Fibroblast of skin of scalp (primary cell): ENCODE measurements at regions not wholly inside any gene's neighbourhood (a gene's known extent, or its start where the extent isn't known, plus 50 kb on each side); places are given as distances from the start of the nearest gene placed in this dataset.
"Not testable (repeated sequence)": the region's sequence is repeated elsewhere in the genome, so short reads cannot be mapped to it uniquely, and the experiment has no call there.

Experiments used
- DNase-seq: peaks from one replicate; pipeline ENCODE4 v3.0.0-alpha.2; 2013

DNA sequence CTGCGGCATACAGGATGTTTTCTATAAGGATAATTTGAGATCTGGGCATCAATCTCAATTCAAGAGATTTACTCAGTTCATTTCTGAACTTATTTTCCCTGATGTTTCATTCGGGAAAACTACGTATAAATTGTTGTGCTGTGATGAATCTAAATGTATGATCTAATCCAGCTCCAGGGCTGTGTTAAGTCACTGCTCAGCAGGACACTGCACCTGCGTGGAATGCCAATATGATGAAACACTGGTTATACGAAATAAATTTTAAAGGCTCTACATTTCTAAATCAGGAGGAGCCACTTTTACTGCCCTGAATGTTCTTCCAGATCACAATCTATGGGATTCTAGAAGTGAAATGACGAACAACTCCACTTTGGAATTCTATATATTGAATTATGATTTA, 259.0 kb downstream of the HNMT start:
- no peak for DNase-seq

DNA sequence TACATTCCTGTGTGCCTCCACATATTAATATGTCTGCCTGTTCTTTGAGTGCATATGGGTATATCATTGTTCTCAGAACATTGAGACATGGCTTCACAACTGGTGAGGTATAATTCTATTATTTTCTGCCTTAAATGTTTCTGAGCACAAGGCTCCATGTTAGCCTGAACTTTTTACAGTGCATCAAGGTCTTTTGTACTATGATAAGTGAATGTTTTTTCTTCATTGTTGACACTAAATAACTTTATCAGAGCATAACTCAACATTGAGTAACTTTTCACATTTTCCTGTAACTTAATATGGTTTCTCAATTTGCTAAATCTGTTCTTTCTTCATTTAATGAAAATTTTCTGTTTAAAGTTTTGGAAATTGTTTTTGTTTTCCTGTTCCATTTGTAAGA, 262.9 kb downstream of the HNMT start:
- DNase-seq = no peak

DNA sequence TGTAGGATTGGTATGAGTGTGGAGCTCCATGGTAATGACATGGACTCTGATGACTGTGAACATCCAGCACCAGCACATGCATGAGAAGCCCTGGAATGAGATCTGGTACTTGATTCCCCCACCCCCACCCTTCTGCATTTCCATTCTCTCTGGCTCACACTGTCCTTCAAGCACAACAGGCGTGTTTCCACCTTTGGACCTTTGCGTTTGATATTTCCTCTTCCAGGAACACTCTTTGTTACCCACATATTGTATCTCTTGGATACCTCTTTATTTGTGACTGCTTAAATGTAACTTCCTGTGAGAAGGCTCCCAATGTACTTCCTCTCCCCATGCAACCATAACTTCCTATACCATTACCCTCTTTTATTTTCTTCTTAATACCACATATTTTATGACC, 263.8 kb downstream of the HNMT start:
- no peak for DNase-seq

DNA sequence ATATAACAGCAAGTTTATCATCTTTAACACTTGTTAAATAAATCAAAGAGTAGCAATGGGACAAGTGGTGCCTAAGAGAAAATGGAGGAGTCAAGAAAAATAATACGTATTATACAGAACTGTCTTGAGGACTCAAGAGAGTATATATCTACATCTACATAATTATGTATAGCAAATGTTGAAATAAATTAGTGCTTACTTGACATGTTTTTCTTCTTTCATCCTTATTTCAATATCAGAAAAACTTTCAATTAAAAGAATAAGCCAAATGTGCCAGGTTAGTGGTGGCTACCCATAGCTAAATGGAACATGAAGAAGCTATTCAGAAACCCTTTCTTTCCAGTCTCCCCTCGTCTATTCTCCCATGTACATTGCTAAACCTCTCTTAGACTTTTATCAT, 267.3 kb upstream of the SPOPL start:
- no peak for DNase-seq

DNA sequence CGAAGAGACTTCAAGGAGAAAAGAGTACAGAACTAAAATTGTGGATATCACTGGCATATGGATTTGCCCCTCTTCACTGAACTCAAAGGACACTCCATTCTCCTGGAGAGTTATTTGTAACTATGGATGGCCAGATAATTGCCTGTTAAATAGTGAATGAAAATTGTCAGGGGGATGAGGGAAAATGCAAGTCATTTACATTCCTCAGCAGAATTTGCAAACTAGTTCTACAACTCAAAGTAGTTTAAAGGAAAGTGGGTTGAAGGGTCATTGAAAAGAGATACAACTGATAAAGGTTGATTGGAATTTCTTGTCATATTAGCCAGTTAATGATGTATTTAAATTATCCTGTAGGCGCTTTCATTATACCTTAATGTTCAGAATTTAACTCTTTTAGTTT, 266.5 kb upstream of the SPOPL start:
- no peak for DNase-seq

DNA sequence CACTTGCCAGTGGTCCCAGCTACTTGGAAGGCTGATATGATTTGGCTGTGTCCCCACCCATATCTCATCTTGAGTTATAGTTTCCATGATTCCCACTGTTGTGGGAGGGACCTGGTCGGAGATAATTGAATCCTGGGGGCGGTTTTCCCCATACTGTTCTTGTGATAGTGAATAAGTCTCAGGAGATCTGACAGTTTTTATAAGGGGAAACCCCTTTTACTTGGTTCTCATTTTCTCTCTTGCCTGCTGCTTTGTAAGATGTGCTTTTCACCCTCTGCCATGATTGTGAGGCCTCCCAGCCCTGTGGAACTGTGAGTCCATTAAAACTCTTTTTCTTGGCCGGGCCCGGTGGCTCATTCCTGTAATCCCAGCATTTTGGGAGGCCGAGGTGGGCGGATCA, 265.4 kb upstream of the SPOPL start:
- no peak for DNase-seq

DNA sequence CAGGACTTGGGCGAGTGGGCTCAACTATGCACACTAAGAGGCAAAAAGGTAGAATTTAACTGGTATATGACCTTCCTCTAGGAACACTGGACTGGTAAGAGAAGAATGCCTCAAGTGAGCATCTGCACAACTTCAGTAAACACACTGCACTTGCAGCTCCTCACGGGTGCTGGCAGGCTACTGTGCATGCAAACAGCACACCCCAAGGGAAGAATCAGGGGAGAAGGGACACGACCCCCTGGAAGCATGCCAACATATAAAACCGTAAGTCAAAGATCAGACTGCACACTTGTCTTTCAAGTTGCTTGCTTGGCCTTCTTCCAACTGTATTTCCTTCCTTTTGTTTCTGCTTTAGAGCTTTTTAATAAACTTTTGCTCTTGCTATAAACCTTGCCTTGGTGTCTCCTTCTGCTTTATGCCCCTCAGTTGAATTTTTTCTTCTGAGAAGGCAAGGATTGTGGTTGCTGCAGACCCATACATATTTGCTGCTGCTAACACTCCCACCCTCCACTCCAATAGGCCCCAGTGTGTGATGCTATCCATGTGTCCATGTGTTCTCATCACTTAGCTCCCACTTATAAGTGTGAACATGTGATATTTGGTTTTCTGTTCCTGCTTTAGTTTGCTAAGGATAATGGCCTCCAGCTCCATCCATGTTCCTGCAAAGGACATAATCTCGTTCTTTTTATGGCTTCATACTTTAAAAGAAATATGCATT, 263.7 kb upstream of the SPOPL start:
- DNase-seq = no peak

DNA sequence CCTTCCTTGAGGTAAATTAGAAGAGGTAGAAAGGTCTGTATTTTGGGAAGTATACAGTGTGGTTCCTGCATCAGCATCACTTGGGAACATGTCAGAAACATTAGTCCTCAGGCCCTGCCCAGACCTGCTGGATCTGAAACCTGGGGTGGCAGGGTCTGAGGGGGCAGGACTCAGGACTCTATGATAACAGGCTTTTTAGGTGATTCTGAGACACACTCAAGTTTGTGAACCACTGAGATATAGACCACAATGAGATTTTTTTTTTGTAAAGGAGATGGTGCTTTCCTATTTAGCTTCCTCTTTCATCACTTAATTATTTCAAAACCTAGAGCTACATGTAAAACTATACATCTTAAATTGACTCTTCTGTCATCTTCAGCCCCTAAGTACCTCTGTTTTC, 262.7 kb upstream of the SPOPL start:
- DNase-seq = no peak

DNA sequence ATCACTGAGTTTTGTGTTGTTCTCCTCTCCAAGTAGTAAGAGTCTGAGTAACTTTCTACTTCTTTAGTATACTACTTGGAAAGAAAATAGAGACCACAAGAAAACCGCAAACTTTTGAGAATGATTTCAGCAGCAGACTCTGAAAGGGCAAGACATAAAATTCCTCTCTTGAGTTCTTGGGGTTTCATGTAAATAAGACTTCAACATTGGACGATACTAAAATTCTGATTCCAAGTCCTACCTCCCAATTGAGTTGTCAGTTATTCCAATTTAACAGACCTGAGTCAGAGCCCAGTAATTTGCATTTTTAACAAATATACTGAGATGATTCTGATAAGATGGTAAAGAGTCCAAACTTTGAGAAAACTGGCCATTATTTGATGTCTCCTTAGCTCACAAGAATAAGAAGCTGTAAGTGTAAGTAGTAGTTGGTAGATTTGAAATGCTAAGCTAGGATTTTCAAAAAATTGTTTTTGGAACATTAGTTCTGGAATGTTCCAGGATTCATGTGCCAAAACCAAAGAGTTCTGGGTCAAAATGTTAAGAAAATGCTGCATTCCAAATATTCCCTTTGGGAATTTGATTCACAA, 261.6 kb upstream of the SPOPL start:
- DNase-seq = peak; percentile 53

DNA sequence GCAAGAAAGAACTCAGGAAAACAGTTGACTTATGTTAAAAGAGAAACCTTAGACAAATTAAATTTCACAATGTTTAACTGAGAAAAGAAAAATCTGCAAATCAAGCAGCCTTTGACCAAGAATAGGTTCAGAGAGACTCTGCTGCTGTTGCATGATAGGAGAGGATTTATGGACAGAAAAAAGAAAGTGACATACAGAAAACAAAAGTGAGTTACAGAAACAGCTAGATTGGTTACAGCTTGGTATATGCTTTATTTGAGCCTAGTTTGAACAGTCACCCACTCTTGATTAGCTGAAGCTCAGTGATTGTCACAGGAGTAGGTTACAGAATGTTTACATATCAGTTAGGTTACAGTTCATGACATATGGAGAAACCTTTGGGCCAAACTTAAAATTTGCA, 258.2 kb upstream of the SPOPL start:
- no peak for DNase-seq

DNA sequence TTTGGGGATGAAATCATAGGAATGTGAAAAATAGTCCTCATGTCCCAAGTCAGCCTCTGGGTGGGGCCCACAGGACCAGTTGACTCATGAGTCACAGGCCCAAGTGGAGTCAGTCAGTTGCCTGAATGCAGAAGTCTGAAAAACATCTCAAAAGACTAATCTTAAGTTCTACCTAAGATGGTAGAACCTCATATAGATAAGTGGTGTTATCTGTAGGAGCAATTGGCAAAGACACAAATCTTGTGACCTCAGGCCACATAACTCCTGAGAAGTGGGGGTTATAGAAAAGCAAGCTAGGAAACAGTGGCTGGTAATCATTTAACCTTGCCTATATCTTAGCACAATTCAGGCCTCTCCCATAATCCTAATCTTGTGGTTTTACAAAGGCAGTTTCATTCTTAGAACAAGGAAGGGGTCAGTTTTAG, 257.1 kb upstream of the SPOPL start:
- peak; percentile 31 for DNase-seq

DNA sequence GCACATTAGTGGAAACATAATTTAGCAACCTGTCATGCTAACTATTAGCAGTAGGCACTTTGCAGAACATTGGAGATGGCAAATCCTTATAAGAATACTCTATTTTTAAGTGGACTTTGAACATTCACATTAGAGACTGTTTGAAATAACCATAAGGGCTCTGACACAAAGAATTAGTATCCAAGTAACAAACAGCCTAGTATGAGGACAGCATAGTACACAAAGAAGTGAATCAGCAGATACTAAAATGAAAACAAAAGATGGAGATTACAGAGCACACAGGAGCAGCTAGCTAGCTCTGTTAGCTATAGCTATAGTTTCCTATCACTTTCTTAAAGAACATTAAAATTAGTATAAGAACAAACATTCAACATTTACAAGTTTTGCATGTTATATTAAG, 256.3 kb upstream of the SPOPL start:
- DNase-seq = no peak

DNA sequence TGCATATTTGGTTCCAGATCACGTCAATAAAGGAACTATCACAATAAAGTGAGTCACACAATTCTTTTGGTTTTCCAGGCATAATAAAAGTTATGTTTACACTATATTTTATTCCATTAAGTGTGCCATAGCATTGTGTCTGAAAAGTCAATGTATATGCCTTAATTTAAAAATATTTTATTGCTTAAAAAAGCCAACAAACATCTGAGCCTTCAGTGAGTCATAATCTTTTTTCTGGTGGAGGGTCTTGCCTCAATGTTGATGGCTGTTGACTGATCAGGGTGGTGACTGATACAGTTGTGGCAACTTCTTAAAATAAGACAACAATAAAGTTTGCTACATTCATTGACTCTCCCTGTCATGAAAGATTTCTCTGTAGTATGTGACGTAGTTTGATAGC, 254.3 kb upstream of the SPOPL start:
- no peak for DNase-seq

DNA sequence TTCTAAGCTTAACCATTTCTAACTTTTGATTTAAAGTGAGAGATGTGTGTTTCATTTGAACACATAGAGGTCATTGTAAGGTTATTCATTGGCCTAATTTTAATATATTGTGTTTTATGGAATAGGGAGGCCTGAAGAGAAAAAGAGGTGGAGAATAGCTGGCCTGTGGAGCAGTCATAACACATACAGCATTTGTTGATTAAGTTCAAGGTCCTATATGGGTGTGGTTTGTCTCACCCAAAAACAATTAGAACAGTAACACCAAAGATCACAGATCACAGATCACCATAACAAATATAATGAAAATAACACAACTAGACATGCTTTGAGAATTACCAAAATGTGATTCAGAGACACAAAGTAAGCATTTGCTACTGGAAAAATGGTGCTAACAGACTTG, 252.4 kb upstream of the SPOPL start:
- DNase-seq = no peak

DNA sequence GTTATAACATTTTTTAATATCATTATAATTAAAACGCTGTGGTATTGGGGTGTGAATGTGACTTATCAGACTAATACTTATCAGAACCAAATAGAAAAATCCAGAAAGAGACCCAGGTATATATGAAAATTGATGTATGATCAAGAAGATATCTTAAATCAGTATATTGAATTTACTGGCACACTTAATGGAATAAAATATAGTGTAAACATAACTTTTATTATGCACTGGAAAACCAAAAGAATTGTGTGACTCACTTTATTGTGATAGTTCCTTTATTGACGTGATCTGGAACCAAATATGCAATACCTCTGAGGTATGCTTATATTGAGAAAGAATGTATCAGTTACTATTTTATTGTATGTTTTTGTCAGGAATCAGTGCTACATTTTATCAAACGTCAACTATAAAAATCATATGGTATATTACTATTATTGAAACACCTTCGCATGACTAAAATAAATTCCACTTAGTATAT, 250.7 kb upstream of the SPOPL start:
- DNase-seq = not testable (repeated sequence)

DNA sequence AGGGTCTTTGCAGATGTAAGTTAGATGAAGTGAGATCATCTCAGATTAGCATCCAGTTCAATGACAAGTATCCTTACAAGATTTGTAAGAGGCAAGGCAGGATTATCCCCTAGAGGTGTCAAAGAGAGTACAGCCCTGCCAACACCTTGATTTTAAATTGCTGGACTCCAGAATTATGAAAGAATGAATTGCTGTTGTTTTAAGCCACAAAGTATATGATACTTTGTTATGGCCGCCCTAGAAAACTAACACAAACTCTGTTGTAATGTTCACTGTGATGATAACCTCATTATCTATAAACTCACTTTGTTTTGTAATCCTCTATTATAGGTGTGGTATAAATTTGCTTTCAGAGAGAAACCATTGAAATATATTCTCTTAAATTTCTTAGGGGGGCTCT, 249.0 kb upstream of the SPOPL start:
- no peak for DNase-seq

DNA sequence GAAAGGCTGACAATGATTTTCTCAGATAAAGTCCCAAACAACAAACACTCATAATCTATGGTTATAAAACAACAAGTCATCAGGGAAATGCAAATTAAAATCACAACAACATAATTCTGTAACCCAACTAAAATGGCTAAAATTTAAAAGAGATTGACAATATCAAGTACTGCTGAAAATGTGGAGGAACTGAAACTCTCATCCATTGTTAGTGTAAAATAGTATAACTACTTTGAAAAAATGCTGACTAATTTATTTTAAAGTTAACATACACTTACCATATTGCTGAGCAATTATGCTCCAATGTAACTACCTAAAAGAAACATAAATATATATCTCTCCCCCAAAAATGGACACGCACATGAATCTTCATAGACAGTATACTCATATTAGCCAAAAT, 245.9 kb upstream of the SPOPL start:
- no peak for DNase-seq

DNA sequence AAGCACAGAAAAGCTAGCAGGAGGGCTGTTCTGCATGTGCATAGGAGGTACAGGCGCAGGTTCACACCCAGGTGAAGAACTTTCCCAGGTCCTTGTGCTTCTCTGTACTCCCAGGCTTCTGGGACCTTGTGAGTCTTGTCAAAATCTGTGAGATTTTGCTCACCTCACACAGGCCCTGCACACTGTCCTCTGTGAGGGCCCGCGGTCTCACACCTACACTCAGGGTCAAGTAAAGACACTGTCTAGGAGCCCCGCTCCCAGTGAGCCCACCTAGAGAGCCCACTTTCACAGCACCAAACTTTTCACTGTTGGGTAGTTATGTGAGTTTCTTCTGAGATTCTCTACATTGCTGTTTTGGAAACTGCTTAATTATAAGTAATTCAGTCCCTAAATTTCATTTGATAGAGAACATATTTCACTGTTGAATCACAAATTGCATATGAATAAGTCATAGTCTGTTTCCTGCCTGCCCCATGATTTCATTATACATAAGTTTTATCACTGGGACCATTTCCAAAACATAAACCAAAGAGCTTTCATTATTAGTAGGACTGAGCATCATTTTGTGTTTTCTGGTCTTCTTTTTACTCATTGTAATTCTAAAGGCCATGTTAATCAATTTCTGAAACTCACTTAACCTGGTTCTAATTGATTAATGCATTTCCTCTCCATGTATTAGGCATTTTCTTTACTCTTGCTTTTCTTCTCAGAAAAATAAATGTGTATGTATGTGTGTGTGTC, 234.2 kb upstream of the SPOPL start:
- DNase-seq = peak; percentile 78

DNA sequence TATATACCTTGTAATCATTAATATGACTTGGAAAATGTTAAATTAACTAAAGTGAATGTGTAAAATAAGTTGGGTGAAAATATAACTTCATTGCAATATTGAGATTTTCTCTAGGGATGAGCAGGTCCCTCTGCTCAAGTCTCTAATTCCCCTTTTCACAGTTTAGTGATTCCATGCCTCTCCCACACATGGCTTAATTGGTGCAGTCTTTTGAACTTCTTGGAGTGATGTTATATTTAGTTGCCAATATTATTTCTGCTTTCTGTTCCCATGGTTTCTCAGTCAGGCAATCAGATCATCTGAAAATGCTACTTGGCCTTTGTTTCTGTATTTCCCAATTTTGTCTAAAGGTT, 233.7 kb upstream of the SPOPL start:
- no peak for DNase-seq

DNA sequence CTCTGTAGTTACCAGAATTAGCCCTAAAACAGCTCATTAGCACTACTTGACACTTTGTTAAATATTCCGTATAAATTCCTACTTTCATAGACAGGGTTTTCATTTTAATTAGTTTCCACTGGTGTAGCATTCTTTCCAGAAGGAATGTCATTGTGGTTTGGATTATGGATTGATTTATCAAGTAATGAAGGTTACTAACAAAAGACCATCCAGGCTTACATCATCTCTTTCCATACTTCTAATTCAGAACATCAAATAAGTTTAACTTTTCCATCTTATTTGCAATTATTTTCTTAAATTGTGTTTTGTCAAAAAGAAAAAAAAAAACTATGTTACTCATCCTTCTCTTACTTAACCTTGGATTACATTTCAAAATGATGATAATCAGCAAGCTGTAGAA, 231.8 kb upstream of the SPOPL start:
- DNase-seq = peak; percentile 14

DNA sequence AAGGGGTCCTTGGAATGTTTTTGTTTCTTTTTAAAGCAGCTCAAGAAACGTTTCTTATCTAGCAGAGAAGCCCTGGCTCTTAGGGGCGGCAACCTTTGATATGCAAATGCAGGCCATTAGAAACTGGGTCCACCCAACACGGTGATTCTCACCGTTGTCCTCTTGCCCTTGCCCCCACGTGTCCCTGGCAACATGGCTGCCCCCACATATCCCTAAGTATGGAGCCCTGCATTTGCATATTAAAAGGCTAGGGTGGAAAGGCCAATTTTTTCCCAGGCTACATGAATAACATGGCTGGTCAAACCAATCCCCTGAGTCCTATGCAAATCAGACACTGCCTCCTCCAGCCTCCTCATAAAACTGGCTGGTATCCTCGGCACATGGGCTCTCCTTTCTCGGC, 230.1 kb upstream of the SPOPL start:
- no peak for DNase-seq

DNA sequence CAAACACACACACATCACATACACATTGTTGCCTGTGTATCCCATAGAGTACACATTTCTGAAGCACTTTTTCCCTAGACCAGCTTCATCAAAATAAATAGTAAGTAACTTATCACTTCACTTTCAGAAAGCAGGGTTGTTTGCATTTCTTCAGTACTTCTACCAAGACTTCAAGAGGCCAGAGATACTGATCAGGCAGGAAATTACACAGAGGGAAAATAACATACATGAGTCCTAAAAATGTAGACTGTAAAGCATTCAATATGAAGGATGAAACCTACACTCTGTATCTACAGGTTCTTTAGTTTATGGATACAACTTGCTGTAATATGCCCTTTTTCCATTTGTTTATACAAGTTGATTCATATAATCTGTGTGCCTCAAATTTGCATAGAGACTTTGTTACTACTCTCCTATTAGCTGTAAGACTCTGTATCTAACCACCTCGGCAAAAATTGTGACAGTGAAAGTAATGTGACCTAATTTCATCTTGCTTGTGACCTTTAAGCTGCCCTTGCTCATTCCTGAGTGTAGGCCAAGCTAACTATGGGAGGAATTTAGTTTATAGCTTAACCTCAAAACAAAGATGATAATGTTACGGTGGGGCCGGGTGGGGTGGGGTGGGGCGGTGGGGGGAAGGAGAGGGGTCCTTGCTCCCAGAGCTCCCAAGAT, 228.9 kb upstream of the SPOPL start:
- DNase-seq = no peak

DNA sequence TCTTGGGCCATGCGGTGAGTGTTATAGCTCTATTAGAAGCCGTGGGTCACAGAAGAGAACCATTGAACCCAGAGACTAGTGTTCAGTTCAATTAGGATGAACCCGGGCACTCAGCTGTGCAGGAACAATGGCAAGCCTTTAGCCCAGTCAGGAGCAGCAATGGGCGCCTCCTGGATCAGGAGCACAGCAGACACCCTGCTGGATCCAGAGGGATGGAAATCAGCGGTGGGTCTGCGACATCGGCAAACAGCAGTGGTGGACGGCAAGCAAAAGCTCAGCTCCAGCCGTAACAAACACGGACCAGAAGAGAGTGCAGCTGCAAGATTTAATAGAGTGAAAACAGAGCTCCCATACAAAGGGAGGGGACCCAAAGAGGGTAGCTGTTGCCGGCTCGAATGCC, 228.3 kb upstream of the SPOPL start:
- DNase-seq = not testable (repeated sequence)
